GM13977 (cell line): ENCODE measurements at regions not wholly inside any gene's neighbourhood (a gene's known extent, or its start where the extent isn't known, plus 50 kb on each side); places are given as distances from the start of the nearest gene placed in this dataset.

Experiments used
- DNase-seq: peaks from one replicate; pipeline ENCODE4 v3.0.0; 2012; ENCODE audit warnings: low spot score
- CTCF ChIP-seq: IDR thresholded peaks from 2 replicates; pipeline ENCODE4 v1.5.1; 2012; ENCODE audit warnings: mild to moderate bottlenecking, control low read depth; ENCODE audit not compliant: insufficient read depth; ENCODE audit errors: extremely low read depth, missing control alignments
- in situ Hi-C: fragments of 300-500 bp; cut with MboI; formaldehyde crosslinking; loops from one replicate; pipeline ENCODE4 v1.12.0; 2022; ENCODE audit warnings: low sequenced_read_pairs, low pct_unique_long_range_greater_than_20kb, mixed read lengths, inconsistent platforms; ENCODE audit not compliant: unreplicated experiment

GRCh38 chr6:156313037-156313436, 464.1 kb upstream of the ARID1B start:
- no peak for TF ChIP-seq CTCF
- in situ Hi-C loops = no loop called here

GRCh38 chr6:156311291-156311690, 465.9 kb upstream of the ARID1B start:
- in situ Hi-C loops = no loop called here
- no peak for TF ChIP-seq CTCF
- no peak for DNase-seq

More at GRCh38 chr6:156313037-156313436, 464.1 kb upstream of the ARID1B start:
- DNase-seq = no peak

GRCh38 chr6:156310701-156311100, 466.5 kb upstream of the ARID1B start:
- in situ Hi-C loops = no loop called here
- no peak for TF ChIP-seq CTCF
- no peak for DNase-seq

- no peak for DNase-seq
- in situ Hi-C loops = no loop called here
- TF ChIP-seq CTCF = no peak
These were observed 468.2 kb upstream of the ARID1B start for GRCh38 chr6:156309017-156309416.

GRCh38 chr6:156308604-156309003, 468.6 kb upstream of the ARID1B start:
- in situ Hi-C loops = no loop called here
- TF ChIP-seq CTCF = no peak
- DNase-seq = no peak

- no peak for TF ChIP-seq CTCF
- in situ Hi-C loops = no loop called here
- DNase-seq = no peak
These were observed 470.6 kb upstream of the ARID1B start for GRCh38 chr6:156306531-156306930.

- no peak for DNase-seq
- TF ChIP-seq CTCF = no peak
- in situ Hi-C loops = no loop called here
These were observed 494.1 kb upstream of the ARID1B start for GRCh38 chr6:156283091-156283490.
